Pancreas (tissue), 10 donors: ENCODE measurements at regions not wholly inside any gene's neighbourhood (a gene's known extent, or its start where the extent isn't known, plus 50 kb on each side); places are given as distances from the start of the nearest gene placed in this dataset.
A peak's percentile ranks its signal among the peaks of the same experiment; 100 is the strongest.
"Not testable (repeated sequence)": the region's sequence is repeated elsewhere in the genome, so short reads cannot be mapped to it uniquely, and the experiment has no call there.

ENCODE experiments used
- ATAC-seq, 4 donors: fragments of 200-7000 bp; cut with Tn5 transposase; one replicate each; pipeline versions ENCODE4 v1.8.0 to v1.9.1; 2020; ENCODE audit warnings: mild to moderate bottlenecking in 4 of 4, moderate library complexity in 4 of 4
- DNase-seq, 6 donors: peaks; one replicate each; pipeline ENCODE4 v3.0.0-alpha.2; 2020
- FAIRE-seq: peaks from 2 replicates; lab custom pipeline; 2012; peaks lifted over from hg19 to GRCh38; lab: Jason Lieb, UNC
- H3K27ac ChIP-seq, 4 donors: fragments of 200-600 bp; sonication (generic); 1 replicate in 3 of 4; 2 replicates in 1 of 4; pipeline versions ENCODE4 v1.5.0 to v1.8.0; 2020
- H3K27me3 ChIP-seq, 4 donors: fragments of 200-600 bp; one replicate each; pipeline ENCODE4 v1.8.0; 2021
- H3K36me3 ChIP-seq, 3 donors: fragments of 200-600 bp; sonication (generic) in 1 of 3; one replicate each; pipeline versions ENCODE4 v1.5.0 to v1.8.0; 2020 to 2021
- H3K4me1 ChIP-seq, 3 donors: fragments of 200-600 bp; one replicate each; pipeline ENCODE4 v1.8.0; 2021
- H3K4me3 ChIP-seq, 4 donors: fragments of 200-600 bp; sonication (generic) in 2 of 4; one replicate each; pipeline versions ENCODE4 v1.5.0 to v1.8.0; 2020 to 2021
- H3K9me3 ChIP-seq, 4 donors: fragments of 200-600 bp; one replicate each; pipeline ENCODE4 v1.8.0; 2021
- WGBS, 2 donors: extraction: QIAGEN DNeasy Blood & Tissue Kit; methylation state at CpG; one replicate each; pipeline ENCODE4 v1.1.7; 2013; 5-methylcytosine and 5-hydroxymethylcytosine counted together
- intact Hi-C, 3 donors: fragments of 100-400 bp; cut with DNase I; formaldehyde crosslinking; loops; one replicate each; pipeline versions ENCODE4 v1.11.1 to v1.14.2; 2022
- TF ChIP-seq, protein P1 (sequence below), 4 donors: fragments of 200-600 bp; sonication (generic) in 3 of 4; IDR thresholded peaks; one replicate each; pipeline versions ENCODE4 v1.5.0 to v1.8.0; 2021; ENCODE audit warnings: antibody characterized with exemption in 4 of 4
- donor health status: healthy with polysubstance abuse.
- donor health status: DM: no; HTN: no; CAD: no; lungs with moderate emphysema.
- donor health status: DM: no; HTN: no; CAD: no.
- donor health status: control.
- donor health status: control.
- donor health status: Bipolar disorder and iron deficiency.
- donor health status: DM: yes; HTN: yes; CAD: no.
- donor health status: DM: no; HTN: no; CAD: no.
- donor health status: DM: no; HTN: no; CAD: no.
- donor health status: DM: yes; HTN: yes; CAD: no.

DNA sequence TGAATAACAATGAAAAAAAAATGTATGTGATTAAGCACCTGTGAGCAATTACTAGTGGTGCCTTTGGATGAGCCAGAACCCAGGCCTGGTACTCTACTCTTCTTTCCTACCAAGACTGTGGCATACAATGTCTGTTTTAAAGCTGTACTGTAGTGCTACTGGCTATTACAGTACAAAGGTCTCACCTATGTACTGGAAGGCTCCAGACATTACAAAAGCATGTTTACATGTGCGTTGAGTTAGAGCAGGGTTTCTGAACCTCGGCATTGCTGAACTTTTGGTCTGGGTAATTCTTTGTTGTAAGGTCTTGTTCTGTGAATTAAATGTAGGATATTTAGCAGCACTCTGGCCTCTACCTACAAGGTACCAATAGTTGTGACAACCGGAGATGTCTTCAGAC, 153.8 kb downstream of the SPATA18 start:
- FAIRE-seq (no peak), ATAC-seq (no peak), DNase-seq (no peak)
- H3K36me3 ChIP-seq, result no peaks in the 10 kb centered on the region
- WGBS, 2 donors, result 72 to 87% methylated on average over 3 of the region's 3 CpGs
- no peak overlapping the region for H3K4me3 ChIP-seq
- H3K27ac ChIP-seq, result no peak overlapping the region
- H3K27me3 ChIP-seq, result no peaks in the 10 kb centered on the region
- H3K4me1 ChIP-seq, result no peaks in the 10 kb centered on the region
- no peaks in the 10 kb centered on the region for H3K9me3 ChIP-seq
- intact Hi-C loops, result no loop called here
- TF ChIP-seq, protein P1, sequence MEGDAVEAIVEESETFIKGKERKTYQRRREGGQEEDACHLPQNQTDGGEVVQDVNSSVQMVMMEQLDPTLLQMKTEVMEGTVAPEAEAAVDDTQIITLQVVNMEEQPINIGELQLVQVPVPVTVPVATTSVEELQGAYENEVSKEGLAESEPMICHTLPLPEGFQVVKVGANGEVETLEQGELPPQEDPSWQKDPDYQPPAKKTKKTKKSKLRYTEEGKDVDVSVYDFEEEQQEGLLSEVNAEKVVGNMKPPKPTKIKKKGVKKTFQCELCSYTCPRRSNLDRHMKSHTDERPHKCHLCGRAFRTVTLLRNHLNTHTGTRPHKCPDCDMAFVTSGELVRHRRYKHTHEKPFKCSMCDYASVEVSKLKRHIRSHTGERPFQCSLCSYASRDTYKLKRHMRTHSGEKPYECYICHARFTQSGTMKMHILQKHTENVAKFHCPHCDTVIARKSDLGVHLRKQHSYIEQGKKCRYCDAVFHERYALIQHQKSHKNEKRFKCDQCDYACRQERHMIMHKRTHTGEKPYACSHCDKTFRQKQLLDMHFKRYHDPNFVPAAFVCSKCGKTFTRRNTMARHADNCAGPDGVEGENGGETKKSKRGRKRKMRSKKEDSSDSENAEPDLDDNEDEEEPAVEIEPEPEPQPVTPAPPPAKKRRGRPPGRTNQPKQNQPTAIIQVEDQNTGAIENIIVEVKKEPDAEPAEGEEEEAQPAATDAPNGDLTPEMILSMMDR (IDR thresholded peaks at IDR 0.05), result no peak

DNA sequence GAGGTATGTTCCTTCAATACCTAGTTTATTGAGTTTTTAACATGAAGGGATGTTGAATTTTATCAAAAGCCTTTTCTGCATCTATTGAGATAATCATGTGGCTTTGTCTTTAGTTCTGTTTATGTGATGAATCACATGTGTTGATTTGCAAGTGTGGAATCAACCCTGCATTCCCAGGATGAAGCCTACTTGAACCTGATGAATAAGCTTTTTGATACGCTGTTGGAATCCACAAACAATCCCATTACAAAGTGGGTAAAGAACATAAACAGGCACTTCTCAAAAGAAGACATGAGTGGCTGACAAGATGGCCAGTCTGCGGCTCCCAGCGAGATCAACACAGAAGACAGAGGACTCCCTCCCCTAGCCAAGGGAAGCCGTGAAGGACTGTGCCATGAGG, 156.0 kb downstream of the SPATA18 start:
- H3K4me1 ChIP-seq, H3K27me3 ChIP-seq, FAIRE-seq, DNase-seq, H3K27ac ChIP-seq, ATAC-seq, intact Hi-C loops, H3K36me3 ChIP-seq, H3K9me3 ChIP-seq, H3K4me3 ChIP-seq: not testable (repeated sequence)
- WGBS, 2 donors, result 70 to 84% methylated on average over 4 of the region's 4 CpGs

DNA sequence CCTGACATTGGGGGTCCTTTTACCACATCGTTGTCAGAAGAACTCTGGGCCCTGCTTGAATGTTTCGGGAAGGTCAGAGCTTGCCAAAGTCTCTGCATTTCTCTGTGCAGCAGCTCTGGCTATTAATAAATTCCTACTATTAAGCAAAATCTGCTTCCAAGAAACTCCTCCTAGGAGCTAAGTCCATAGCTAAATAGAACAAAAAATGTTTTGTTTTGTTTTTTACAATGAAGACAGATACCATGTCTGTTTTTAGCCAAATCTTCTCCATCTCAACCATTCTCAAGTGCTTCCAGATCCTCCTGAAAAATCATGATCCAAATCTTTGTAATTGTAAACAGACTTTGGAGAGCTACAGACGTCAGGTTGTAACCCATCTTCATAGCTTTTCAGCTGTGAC, 161.6 kb downstream of the SPATA18 start:
- no peak for FAIRE-seq
- 58 to 68% methylated on average over 3 of the region's 3 CpGs for WGBS, 2 donors

DNA sequence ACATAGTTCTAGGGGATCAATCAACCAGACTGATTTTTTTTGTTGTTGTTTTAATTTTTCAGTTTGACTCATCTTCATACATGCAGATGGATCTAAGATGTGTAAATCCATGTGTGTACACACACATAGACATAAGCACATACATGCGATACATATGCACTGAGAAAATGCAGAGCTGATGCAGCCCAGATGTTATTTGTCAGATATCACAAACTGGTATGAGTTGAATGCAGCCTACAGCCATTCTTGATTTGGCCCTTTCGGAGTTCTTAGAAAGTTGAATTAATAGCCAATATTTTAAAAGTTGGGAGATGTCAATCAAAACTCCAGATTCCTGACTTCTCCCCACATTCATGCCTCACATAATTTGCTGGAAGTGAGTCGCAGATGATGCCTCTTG, 180.4 kb downstream of the SPATA18 start:
- WGBS, 2 donors, result 51 to 59% methylated on average over 3 of the region's 3 CpGs

More for the DNA sequence above, 161.6 kb downstream of the SPATA18 start:
- Histone ChIP-seq H3K4me3 (no peak overlapping the region), H3K36me3 (no peaks in the 10 kb centered on the region), H3K27me3 (no peaks in the 10 kb centered on the region), H3K27ac (no peak overlapping the region), H3K4me1 (no peaks in the 10 kb centered on the region), H3K9me3 (no peaks in the 10 kb centered on the region)
- TF ChIP-seq, protein P1 (IDR thresholded peaks at IDR 0.05), result no peak
- intact Hi-C loops, result no loop called here
- no peak for ATAC-seq
- DNase-seq, result no peak

DNA sequence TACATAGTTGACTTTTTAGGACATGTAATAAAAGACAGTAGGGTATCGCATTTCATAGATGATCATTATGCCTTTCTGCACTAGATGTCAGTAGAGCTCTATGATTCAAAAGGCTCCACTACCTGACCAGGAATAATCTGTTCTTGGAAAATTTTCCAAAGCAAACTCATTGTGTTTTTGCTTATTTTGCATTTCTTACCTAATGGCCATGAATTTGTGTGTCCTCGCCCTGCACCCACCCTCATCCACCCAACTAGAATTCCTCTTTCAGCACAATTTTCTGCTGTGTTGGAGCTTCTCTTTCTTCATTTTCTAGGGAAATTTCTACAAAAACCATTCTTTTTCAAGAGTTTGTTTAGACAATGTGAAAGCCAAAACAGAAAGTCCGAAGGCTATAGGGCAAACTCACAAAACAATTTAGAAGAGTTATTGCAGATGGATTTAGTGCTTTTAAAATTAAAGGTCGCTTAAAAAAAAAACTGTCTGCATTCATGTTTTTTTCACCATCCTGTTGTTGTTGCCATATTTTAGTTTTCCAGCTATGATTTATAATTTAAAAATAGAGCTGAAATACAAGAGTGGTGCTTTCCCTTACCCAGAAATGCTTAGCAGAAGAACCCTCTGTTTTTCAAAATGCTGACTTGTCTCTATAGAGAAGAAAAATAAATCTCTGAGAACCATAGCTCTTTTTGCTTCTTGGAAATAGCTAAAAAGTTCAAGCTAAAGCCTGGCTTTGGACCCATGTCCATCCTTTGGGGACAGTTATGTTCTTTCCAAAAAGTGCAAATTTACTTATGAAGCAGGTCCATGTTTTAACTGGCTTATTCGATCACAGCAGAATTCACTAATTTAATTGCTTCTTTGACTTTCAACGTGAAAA, 183.7 kb downstream of the SPATA18 start:
- H3K9me3 ChIP-seq, result no peaks in the 10 kb centered on the region
- no peak for DNase-seq
- no peak for FAIRE-seq
- H3K27me3 ChIP-seq, result no peaks in the 10 kb centered on the region
- no peaks in the 10 kb centered on the region for H3K4me1 ChIP-seq
- H3K4me3 ChIP-seq, result no peak overlapping the region
- peak; percentile 75 to 93 (median 90) for ATAC-seq
- no peak overlapping the region for H3K27ac ChIP-seq
- TF ChIP-seq, protein P1 (IDR thresholded peaks at IDR 0.05), result peak; percentile 11 to 32 (median 22)
- intact Hi-C loops, result no loop called here
- H3K36me3 ChIP-seq, result no peaks in the 10 kb centered on the region
- WGBS, 2 donors, result 36 to 40% methylated on average over 6 of the region's 6 CpGs

More for the DNA sequence above, 180.4 kb downstream of the SPATA18 start:
- ATAC-seq (no peak), FAIRE-seq (no peak), DNase-seq (no peak)
- H3K36me3 ChIP-seq, result no peaks in the 10 kb centered on the region
- H3K27ac ChIP-seq, result no peak overlapping the region
- H3K9me3 ChIP-seq, result no peaks in the 10 kb centered on the region
- H3K27me3 ChIP-seq, result no peaks in the 10 kb centered on the region
- TF ChIP-seq, protein P1 (IDR thresholded peaks at IDR 0.05), result no peak
- no peak overlapping the region for H3K4me3 ChIP-seq
- no peaks in the 10 kb centered on the region for H3K4me1 ChIP-seq
- intact Hi-C loops, result no loop called here
